ENCODE measurements at regions not wholly inside any gene's neighbourhood (a gene's known extent, or its start where the extent isn't known, plus 50 kb on each side); places are given as distances from the start of the nearest gene placed in this dataset.
A peak's percentile ranks its signal among the peaks of the same experiment; 100 is the strongest.
"Not testable (repeated sequence)": the region's sequence is repeated elsewhere in the genome, so short reads cannot be mapped to it uniquely, and the experiment has no call there.

DNA sequence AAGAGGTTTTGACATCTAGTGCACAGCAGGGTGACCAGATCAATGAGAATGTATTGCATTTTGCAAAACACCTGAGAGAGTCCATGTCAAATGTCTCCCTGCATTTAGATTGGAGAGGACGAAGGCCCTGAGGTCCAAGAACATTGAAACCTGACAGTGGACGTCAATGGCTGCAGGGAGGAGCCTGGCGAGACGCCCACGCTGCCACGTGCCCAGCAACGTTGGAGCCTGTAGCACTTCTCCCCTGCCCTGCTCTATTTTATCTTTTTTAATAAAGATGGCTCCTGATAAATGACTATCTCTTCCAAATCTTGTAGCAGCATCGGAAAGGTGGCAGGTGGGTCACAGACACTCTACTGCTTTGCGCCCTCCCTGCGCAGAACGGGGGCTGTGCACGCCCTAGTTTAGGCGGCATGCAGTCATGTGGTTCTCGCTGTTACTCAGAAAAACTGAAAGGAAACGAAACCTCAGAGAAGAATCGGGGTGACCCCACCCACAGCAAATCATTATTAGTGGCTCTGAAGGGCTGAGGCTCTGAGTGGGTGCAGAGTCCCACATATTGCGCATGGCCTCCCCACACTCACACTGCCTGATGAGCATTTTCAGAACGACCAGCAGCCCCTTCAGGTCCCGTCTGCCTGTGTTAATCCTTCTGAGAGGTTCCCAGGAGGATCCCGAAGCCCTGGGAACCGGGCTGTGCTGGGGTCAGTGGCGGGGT is 62.5 kb upstream of the TAMM41 start:
- ChIA-PET CTCF (no interaction called here), POLR2A (no interaction called here)
- no peaks in the 10 kb centered on the region for H3K4me1 Mint-ChIP-seq (ENCODE audit: low read depth)
- ATAC-seq (peak; percentile 37), DNase-seq (peak; percentile 7)
- no peak overlapping the region for H3K4me3 Mint-ChIP-seq
- no peak overlapping the region for H3K27ac Mint-ChIP-seq
- intact Hi-C loops (cut with micrococcal nuclease), result no loop called here
- TF ChIP-seq, protein P1, sequence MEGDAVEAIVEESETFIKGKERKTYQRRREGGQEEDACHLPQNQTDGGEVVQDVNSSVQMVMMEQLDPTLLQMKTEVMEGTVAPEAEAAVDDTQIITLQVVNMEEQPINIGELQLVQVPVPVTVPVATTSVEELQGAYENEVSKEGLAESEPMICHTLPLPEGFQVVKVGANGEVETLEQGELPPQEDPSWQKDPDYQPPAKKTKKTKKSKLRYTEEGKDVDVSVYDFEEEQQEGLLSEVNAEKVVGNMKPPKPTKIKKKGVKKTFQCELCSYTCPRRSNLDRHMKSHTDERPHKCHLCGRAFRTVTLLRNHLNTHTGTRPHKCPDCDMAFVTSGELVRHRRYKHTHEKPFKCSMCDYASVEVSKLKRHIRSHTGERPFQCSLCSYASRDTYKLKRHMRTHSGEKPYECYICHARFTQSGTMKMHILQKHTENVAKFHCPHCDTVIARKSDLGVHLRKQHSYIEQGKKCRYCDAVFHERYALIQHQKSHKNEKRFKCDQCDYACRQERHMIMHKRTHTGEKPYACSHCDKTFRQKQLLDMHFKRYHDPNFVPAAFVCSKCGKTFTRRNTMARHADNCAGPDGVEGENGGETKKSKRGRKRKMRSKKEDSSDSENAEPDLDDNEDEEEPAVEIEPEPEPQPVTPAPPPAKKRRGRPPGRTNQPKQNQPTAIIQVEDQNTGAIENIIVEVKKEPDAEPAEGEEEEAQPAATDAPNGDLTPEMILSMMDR (IDR thresholded peaks at IDR 0.05), result no peak
- no peaks in the 10 kb centered on the region for H3K36me3 Mint-ChIP-seq (ENCODE audit: low read depth)
- H3K27me3 Mint-ChIP-seq, result no peaks in the 10 kb centered on the region
- H3K9me3 Mint-ChIP-seq, result no peaks in the 10 kb centered on the region

GRCh38 chr3:11909726-11910125 is 63.0 kb upstream of the TAMM41 start:
- Mint-ChIP-seq H3K27ac (no peak overlapping the region), H3K4me1 (ENCODE audit: low read depth) (no peaks in the 10 kb centered on the region), H3K4me3 (no peak overlapping the region), H3K27me3 (no peaks in the 10 kb centered on the region), H3K36me3 (ENCODE audit: low read depth) (no peaks in the 10 kb centered on the region), H3K9me3 (no peaks in the 10 kb centered on the region)
- no peak for DNase-seq
- ChIA-PET CTCF (no interaction called here), POLR2A (no interaction called here)
- intact Hi-C loops (cut with micrococcal nuclease), result loop anchor here (10.0 kb wide), 1 partner anchor 965 kb away; no protein-coding TSS in a partner anchor
- ATAC-seq, result no peak
- TF ChIP-seq, protein P1 (IDR thresholded peaks at IDR 0.05), result no peak

DNA sequence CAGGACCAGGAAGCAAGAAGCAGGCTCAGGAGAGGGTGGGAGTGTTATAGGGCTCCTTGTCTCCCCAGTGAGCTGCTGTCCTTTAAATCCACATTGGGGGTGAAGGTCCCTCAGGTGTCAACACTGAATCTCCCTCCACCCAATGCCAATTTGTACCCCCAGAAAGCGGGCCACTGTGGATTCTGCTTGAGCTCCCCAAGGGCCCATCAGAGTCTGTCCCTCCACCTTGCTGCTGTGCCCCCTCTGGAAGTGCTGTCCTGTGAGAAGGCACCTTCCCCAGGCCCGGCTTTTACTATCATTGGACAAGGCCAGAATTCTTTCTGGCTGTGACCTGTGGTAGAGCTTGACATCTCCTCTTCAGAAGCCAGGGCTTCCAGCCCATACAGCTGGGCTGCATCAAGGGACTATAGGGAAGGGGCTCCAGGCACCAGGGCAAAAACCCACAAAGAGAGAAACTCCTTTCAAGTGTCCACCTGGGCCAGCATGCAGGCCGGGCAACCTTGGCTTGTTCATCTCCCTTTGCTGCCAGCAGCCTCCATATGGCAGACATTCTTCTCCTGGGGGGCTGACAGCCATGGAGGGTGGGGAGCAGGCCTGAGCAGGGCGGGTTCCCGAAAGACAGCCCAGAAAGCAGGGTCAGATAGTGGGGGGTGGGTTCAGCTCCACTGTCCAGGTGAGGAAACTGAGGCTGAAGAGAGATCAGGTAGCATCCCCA is 63.7 kb upstream of the TAMM41 start:
- CTCF ChIA-PET; H3K36me3 Mint-ChIP-seq (ENCODE audit: low read depth); H3K27me3 Mint-ChIP-seq; ATAC-seq; H3K4me3 Mint-ChIP-seq; H3K4me1 Mint-ChIP-seq (ENCODE audit: low read depth); DNase-seq; H3K9me3 Mint-ChIP-seq; H3K27ac Mint-ChIP-seq; POLR2A ChIA-PET: not testable (repeated sequence)
- intact Hi-C loops (cut with micrococcal nuclease), result loop anchor here (10.0 kb wide), 1 partner anchor 964 kb away; no protein-coding TSS in a partner anchor

DNA sequence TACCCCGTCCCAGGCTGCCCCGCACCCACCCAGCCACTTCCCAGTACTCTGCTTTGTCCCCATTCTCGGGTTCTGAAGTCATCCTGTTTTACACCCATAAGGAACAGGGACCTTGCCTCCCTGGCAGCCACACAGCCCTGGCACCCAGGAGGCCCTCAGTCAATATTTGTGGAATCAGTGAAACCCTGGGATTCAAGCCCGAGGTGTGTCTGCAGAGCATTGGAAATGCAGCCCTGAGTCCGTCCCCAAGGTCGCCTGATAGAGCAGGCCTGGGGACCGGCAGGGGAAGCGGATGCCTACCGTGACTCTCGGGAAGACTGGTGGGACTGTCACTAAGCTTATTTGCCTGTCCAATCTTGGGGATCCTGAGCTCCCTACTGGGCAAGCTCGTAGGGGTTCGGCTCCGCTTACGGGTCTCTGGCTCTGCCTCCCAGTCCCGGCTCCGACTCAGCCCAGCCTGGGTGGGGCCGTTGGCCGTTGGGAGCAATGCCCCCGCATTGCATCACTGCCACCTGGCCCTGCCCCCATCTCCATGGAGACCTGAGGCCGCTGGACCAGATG is 64.4 kb upstream of the TAMM41 start:
- H3K4me1 Mint-ChIP-seq (ENCODE audit: low read depth), result no peaks in the 10 kb centered on the region
- DNase-seq (no peak), ATAC-seq (no peak)
- H3K4me3 Mint-ChIP-seq, result no peak overlapping the region
- no peaks in the 10 kb centered on the region for H3K36me3 Mint-ChIP-seq (ENCODE audit: low read depth)
- H3K27me3 Mint-ChIP-seq, result no peaks in the 10 kb centered on the region
- intact Hi-C loops (cut with micrococcal nuclease), result loop anchor here (10.0 kb wide), 1 partner anchor 964 kb away; no protein-coding TSS in a partner anchor
- ChIA-PET CTCF (no interaction called here), POLR2A (no interaction called here)
- H3K27ac Mint-ChIP-seq, result no peak overlapping the region
- TF ChIP-seq, protein P1 (IDR thresholded peaks at IDR 0.05), result no peak
- H3K9me3 Mint-ChIP-seq, result no peaks in the 10 kb centered on the region

DNA sequence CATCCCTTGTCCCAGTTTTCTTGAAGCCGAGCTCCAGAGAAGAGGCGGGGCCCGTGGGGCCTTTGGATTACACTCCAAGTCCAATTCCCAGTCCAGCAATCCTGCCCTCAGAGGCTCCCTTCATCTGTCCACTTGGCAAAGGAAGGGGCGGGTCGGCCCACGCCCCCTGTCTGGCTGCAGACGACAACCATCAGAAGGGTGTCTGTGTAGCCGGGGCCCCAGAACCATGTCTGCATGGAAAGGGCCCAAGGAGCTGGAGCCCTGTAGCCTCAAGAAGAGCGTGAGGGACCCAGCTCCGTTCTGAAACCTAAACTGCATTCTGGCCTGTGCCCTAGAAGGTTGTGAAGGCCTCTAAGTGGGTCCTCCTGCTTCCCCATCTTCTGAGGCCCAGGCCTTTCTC is 65.2 kb upstream of the TAMM41 start:
- H3K36me3 Mint-ChIP-seq (ENCODE audit: low read depth); H3K27me3 Mint-ChIP-seq; H3K4me1 Mint-ChIP-seq (ENCODE audit: low read depth); DNase-seq; POLR2A ChIA-PET; H3K9me3 Mint-ChIP-seq; ATAC-seq; H3K4me3 Mint-ChIP-seq; CTCF ChIA-PET; H3K27ac Mint-ChIP-seq: not testable (repeated sequence)
- intact Hi-C loops (cut with micrococcal nuclease), result loop anchor here (10.0 kb wide), 1 partner anchor 963 kb away; no protein-coding TSS in a partner anchor

DNA sequence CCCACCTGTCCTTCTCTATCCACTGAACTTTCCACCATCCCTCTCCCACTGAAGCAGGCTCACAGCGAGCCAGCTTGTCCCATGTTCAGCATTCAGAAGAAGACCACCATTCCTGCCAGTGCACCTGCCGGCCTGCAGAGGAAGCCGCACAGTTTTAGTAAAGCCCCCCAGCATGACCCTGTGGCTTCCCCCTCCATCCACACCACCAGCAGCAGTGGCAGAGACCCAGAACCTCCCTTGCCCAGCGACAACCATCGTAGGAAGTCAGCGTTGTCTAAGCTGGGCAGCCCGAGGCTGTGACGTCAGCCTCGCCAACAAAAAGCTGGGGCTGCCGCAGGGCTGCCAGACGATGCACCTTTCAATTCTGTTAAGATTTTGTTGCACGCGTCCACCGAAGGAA is 66.6 kb upstream of the TAMM41 start:
- no peaks in the 10 kb centered on the region for H3K27me3 Mint-ChIP-seq
- ChIA-PET POLR2A (no interaction called here), CTCF (interaction anchor here (0.7 kb wide), 1 partner anchor 128 kb away, joined by 3 read pairs; no protein-coding TSS in a partner anchor)
- H3K9me3 Mint-ChIP-seq, result no peaks in the 10 kb centered on the region
- ATAC-seq, result no peak
- TF ChIP-seq, protein P1 (IDR thresholded peaks at IDR 0.05), result no peak
- intact Hi-C loops (cut with micrococcal nuclease), result loop anchor here (10.0 kb wide), 1 partner anchor 961 kb away; no protein-coding TSS in a partner anchor
- no peak overlapping the region for H3K27ac Mint-ChIP-seq
- no peaks in the 10 kb centered on the region for H3K4me1 Mint-ChIP-seq (ENCODE audit: low read depth)
- H3K4me3 Mint-ChIP-seq, result no peak overlapping the region
- no peak for DNase-seq
- no peaks in the 10 kb centered on the region for H3K36me3 Mint-ChIP-seq (ENCODE audit: low read depth)

Data from activated CD8-positive, alpha-beta T cell treated with anti-CD3 and anti-CD28 coated beads for 36 hours (primary cell).